DOHH2 (cell line): ENCODE measurements at regions not wholly inside any gene's neighbourhood (a gene's known extent, or its start where the extent isn't known, plus 50 kb on each side); places are given as distances from the start of the nearest gene placed in this dataset.

Experiments
- H3F3A ChIP-seq: fragments of 200-600 bp; sonication (generic), shearing (Covaris generic); 2 replicates; pipeline ENCODE4 v1.6.0; 2016; ENCODE audit warnings: antibody characterized with exemption, mild to moderate bottlenecking; ENCODE audit not compliant: control insufficient read depth, insufficient read depth
- H3K27ac ChIP-seq: fragments of 200-600 bp; sonication (generic); 2 replicates; pipeline ENCODE4 v1.5.1; 2014; ENCODE audit warnings: low read depth, mild to moderate bottlenecking, low read length, moderate library complexity
- H3K27me3 ChIP-seq: fragments of 200-600 bp; sonication (generic); 2 replicates; pipeline ENCODE4 v1.6.1; 2014; ENCODE audit warnings: mild to moderate bottlenecking, low read length, mixed read lengths; ENCODE audit not compliant: control insufficient read depth
- H3K36me3 ChIP-seq: fragments of 200-600 bp; sonication (generic); 2 replicates; pipeline ENCODE4 v1.6.1; 2014; ENCODE audit warnings: mild to moderate bottlenecking, low read length, moderate library complexity, mixed read lengths; ENCODE audit not compliant: control insufficient read depth
- H3K4me1 ChIP-seq: fragments of 200-600 bp; sonication (generic); 2 replicates; pipeline ENCODE4 v1.6.1; 2014; ENCODE audit warnings: mild to moderate bottlenecking, low read length, mixed read lengths; ENCODE audit not compliant: control insufficient read depth
- H3K4me2 ChIP-seq: fragments of 200-600 bp; sonication (generic); 2 replicates; pipeline ENCODE4 v1.6.0; 2014; ENCODE audit warnings: mild to moderate bottlenecking, low read length, moderate library complexity
- H3K4me3 ChIP-seq: fragments of 200-600 bp; sonication (generic); 2 replicates; pipeline ENCODE4 v1.5.1; 2014; ENCODE audit warnings: mild to moderate bottlenecking, low read length, mixed read lengths
- H3K79me2 ChIP-seq: fragments of 200-600 bp; sonication (generic); 2 replicates; pipeline ENCODE4 v1.6.1; 2014; ENCODE audit warnings: mild to moderate bottlenecking, low read length, mixed read lengths; ENCODE audit not compliant: control insufficient read depth
- H3K9me2 ChIP-seq: fragments of 200-600 bp; sonication (generic); replicated peaks from 2 replicates; pipeline ENCODE4 v1.6.1; 2014; ENCODE audit warnings: mild to moderate bottlenecking, low read length, mixed read lengths; ENCODE audit not compliant: control insufficient read depth
- H3K9me3 ChIP-seq: fragments of 200-600 bp; sonication (generic); 2 replicates; pipeline ENCODE4 v1.6.1; 2014; ENCODE audit warnings: antibody characterized with exemption, low read length, mixed read lengths; ENCODE audit not compliant: control insufficient read depth, insufficient read depth
- H4K20me1 ChIP-seq: fragments of 200-600 bp; sonication (generic); 2 replicates; pipeline ENCODE4 v1.6.0; 2014; ENCODE audit warnings: low read depth, mild to moderate bottlenecking, antibody characterized with exemption, low read length, moderate library complexity; ENCODE audit not compliant: control insufficient read depth, insufficient read depth
- EZH2phosphoT487 ChIP-seq: fragments of 200-600 bp; sonication (generic); IDR thresholded peaks from 2 replicates; pipeline ENCODE4 v1.6.1; 2017; ENCODE audit warnings: borderline replicate concordance, mild to moderate bottlenecking, antibody characterized with exemption, low read length, moderate library complexity, mixed read lengths
- TF ChIP-seq, protein P1 (sequence below): fragments of 200-600 bp; sonication (generic); IDR thresholded peaks from one replicate; pipeline ENCODE4 v1.5.1; 2014; ENCODE audit warnings: antibody characterized with exemption, mild to moderate bottlenecking, low read depth, low read length; ENCODE audit not compliant: poor library complexity, severe bottlenecking

DNA sequence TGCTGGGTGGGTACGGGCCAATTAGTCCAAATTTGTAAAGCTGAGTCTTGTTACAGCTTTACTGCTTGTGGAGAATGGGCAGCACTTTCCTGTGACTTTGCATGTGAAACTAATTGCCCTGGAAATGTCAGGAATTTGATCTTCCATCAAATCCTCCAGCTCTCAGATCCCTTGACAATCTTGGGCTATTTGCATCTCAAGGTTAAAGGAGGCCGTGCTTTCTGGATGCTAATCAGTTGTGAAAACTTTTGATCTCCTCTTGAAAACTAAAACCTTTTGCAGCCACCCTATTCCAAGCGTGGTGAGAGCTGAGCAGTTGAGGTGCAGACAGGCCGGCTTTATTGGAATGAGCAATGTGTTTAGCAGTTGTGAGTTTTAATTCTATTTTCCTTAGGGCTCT is 68.0 kb upstream of the CLINT1 start:
- H3K27ac ChIP-seq: no peak overlapping the region
- no peaks in the 10 kb centered on the region for H3K79me2 ChIP-seq
- no peak overlapping the region for H3K4me2 ChIP-seq
- no peaks in the 10 kb centered on the region for H3K36me3 ChIP-seq
- H3F3A ChIP-seq: no peaks in the 10 kb centered on the region
- no peaks in the 10 kb centered on the region for H3K9me3 ChIP-seq
- TF ChIP-seq, protein P1, sequence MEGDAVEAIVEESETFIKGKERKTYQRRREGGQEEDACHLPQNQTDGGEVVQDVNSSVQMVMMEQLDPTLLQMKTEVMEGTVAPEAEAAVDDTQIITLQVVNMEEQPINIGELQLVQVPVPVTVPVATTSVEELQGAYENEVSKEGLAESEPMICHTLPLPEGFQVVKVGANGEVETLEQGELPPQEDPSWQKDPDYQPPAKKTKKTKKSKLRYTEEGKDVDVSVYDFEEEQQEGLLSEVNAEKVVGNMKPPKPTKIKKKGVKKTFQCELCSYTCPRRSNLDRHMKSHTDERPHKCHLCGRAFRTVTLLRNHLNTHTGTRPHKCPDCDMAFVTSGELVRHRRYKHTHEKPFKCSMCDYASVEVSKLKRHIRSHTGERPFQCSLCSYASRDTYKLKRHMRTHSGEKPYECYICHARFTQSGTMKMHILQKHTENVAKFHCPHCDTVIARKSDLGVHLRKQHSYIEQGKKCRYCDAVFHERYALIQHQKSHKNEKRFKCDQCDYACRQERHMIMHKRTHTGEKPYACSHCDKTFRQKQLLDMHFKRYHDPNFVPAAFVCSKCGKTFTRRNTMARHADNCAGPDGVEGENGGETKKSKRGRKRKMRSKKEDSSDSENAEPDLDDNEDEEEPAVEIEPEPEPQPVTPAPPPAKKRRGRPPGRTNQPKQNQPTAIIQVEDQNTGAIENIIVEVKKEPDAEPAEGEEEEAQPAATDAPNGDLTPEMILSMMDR: no peak
- TF ChIP-seq EZH2phosphoT487: no peak
- no peaks in the 10 kb centered on the region for H3K9me2 ChIP-seq
- no peak overlapping the region for H3K4me3 ChIP-seq
- no peaks in the 10 kb centered on the region; the same call in 1 of the 2 replicates for H3K27me3 ChIP-seq
- H3K4me1 ChIP-seq: no peaks in the 10 kb centered on the region
- no peaks in the 10 kb centered on the region for H4K20me1 ChIP-seq

DNA sequence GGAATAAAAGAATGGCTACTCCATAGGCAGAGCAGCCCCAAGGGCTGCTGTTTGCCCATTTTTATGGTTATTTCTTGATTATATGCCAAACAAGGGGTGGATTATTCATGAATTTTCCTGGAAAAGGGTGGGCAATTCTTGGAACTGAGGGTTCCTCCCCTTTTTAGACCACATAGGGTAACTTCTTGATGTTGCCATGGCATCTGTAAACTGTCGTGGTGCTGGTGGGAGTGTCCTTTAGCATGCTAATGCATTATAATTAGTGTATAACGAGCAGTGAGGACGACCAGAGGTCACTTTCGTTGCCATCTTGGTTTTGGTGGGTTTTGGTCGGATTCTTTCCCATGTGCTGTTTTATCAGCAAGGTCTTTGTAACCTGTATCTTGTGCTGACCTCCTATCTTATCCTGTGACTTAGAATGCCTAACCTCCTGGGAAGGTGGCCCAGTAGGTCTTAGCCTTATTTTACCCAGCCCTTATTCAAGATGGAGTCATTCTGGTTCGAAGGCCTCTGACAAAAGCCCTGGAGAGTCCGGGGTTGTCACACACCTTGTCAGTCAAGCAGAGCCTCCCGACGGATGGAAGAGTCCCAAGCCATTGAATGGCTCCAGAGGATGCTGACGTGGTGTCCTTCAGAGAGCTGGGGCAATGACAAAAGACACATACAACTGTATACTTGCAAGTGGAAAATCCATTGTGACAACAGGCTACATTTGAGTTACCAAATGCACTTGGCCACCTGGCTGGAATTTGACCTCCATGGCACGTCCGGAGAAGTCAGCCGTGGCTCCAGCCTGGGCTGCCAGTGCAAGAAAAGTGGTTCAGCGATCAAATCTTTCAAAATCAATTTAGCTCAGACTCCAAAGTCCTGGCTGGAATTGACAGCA is 67.1 kb upstream of the CLINT1 start:
- H3F3A ChIP-seq: no peaks in the 10 kb centered on the region
- H3K79me2 ChIP-seq: no peaks in the 10 kb centered on the region
- no peak overlapping the region for H3K4me3 ChIP-seq
- H3K4me2 ChIP-seq: no peak overlapping the region
- no peaks in the 10 kb centered on the region for H3K36me3 ChIP-seq
- H3K4me1 ChIP-seq: no peaks in the 10 kb centered on the region
- H3K27ac ChIP-seq: no peak overlapping the region
- TF ChIP-seq, protein P1: no peak
- TF ChIP-seq EZH2phosphoT487: no peak
- H3K9me2 ChIP-seq: no peaks in the 10 kb centered on the region
- no peaks in the 10 kb centered on the region for H3K9me3 ChIP-seq
- no peaks in the 10 kb centered on the region for H4K20me1 ChIP-seq
- no peaks in the 10 kb centered on the region; the same call in 1 of the 2 replicates for H3K27me3 ChIP-seq

DNA sequence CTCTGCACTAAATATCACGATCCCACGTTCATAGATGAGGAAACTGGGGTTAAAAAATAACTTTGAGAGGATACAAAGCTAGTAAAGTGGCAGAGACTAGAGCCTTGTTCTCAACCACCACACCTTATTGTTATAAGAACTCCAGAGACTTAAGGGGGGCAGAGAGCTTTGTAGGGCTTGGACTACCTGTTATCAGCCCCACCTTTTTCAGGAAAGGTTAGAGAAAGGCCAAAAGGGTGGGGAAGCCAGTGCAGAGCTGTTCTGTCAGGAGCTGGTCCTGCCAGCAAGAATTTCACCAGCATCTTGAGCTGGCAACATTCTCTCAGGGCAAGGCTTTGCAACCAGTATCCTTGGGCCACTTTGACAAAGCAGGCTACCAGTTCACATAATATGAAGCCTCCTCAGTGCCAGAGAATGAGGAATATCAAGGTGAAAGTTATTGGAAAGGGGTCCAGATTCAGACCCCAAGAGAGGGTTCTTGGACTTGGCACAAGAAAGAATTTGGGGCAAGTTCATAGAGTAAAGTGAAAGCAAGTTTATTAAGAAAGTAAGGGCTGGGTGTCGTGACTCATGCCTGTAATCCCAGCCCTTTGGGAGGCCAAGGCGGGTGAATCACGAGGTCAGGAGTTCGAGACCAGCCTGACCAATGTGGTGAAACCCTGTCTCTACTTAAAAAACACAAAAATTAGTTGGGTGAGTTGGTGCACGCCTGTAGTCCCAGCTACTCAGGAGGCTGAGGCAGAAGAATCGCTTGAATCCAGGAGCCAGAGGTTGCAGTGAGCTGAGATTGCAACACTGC is 66.2 kb upstream of the CLINT1 start:
- no peaks in the 10 kb centered on the region for H3K79me2 ChIP-seq
- no peaks in the 10 kb centered on the region for H4K20me1 ChIP-seq
- H3K27me3 ChIP-seq: no peaks in the 10 kb centered on the region; the same call in 1 of the 2 replicates
- H3K27ac ChIP-seq: no peak overlapping the region
- H3K36me3 ChIP-seq: no peaks in the 10 kb centered on the region
- TF ChIP-seq, protein P1: no peak
- no peak for TF ChIP-seq EZH2phosphoT487
- H3K9me2 ChIP-seq: no peaks in the 10 kb centered on the region
- H3K4me2 ChIP-seq: no peak overlapping the region
- H3K4me1 ChIP-seq: peaks cover 2% of the 10 kb centered on the region
- no peaks in the 10 kb centered on the region for H3K9me3 ChIP-seq
- H3F3A ChIP-seq: no peaks in the 10 kb centered on the region
- H3K4me3 ChIP-seq: no peak overlapping the region
